K562 (cell line): ENCODE measurements at regions not wholly inside any gene's neighbourhood (a gene's known extent, or its start where the extent isn't known, plus 50 kb on each side); places are given as distances from the start of the nearest gene placed in this dataset.

Source experiments
- ATAC-seq: fragments of 200-7000 bp; cut with Tn5 transposase; 3 replicates; pipeline ENCODE4 v1.9.1; 2020; ENCODE audit warnings: moderate library complexity
- BruUV-seq: library from RNA; stranded (reverse); fragments of 400-500 nt; replicated peaks from 2 replicates; lab custom pipeline; 2021; lab: Mats Ljungman, UMichigan
- CTCF ChIA-PET: fragments of 300-600 bp; formaldehyde crosslinking; extraction: SDS; loops from one replicate; lab custom pipeline; 2021; ENCODE audit warnings: low intra/inter-chr PET ratio; lab: Yijun Ruan, JAX
- POLR2A ChIA-PET: fragments of 300-600, 350-650 bp; sonication (Branson Sonifier 250); formaldehyde crosslinking; extraction: SDS; loops from one replicate; lab custom pipeline; 2021; ENCODE audit warnings: antibody characterized with exemption, inconsistent platforms; lab: Yijun Ruan, JAX
- DNase-seq, 4 experiments: peaks; one replicate each; pipeline versions ENCODE4 v3.0.0 to v3.0.0-alpha.2; 2011 to 2018; ENCODE audit warnings: low spot score in 3 of 4, mixed read lengths in 3 of 4; ENCODE audit errors: extremely low read depth in 1 of 4
- FAIRE-seq: peaks from 2 replicates; lab custom pipeline; 2011; peaks lifted over from hg19 to GRCh38; lab: Jason Lieb, UNC
- H2AFZ ChIP-seq: 2 replicates; pipeline ENCODE4 v1.6.0; 2011; ENCODE audit warnings: low read depth, low read length, control low read depth, inconsistent platforms
- H3K27ac ChIP-seq: fragments of 200-600 bp; 3 replicates; pipeline ENCODE4 v1.8.0; 2011; ENCODE audit warnings: low read depth, mild to moderate bottlenecking, control low read depth, inconsistent platforms, low read length, moderate library complexity, mixed read lengths; ENCODE audit errors: extremely low read depth
- H3K27me3 ChIP-seq, 2 experiments: fragments of 300-600 bp in 1 of 2; 2 replicates in 1 of 2; 3 replicates in 1 of 2; pipeline versions ENCODE4 v1.6.0 to v1.8.0; 2011; ENCODE audit warnings: inconsistent platforms in 2 of 2, low read length in 2 of 2, mild to moderate bottlenecking in 1 of 2, mixed read lengths in 1 of 2, moderate library complexity in 1 of 2; ENCODE audit not compliant: control insufficient read depth in 2 of 2, insufficient read depth in 2 of 2
- H3K36me3 ChIP-seq: fragments of 300-600 bp; 3 replicates; pipeline ENCODE4 v1.8.0; 2011; ENCODE audit warnings: mild to moderate bottlenecking, low read length, inconsistent platforms; ENCODE audit not compliant: control insufficient read depth, insufficient read depth
- H3K4me1 ChIP-seq, 2 experiments: fragments of 200-600 bp in 1 of 2; replicated peaks in 1 of 2; 2 replicates in 1 of 2; 3 replicates in 1 of 2; pipeline versions ENCODE4 v1.5.1 to v1.8.0; 2011; ENCODE audit warnings: inconsistent platforms in 2 of 2, low read length in 2 of 2, mild to moderate bottlenecking in 1 of 2, mixed read lengths in 1 of 2, moderate library complexity in 1 of 2; ENCODE audit not compliant: control insufficient read depth in 2 of 2, insufficient read depth in 2 of 2
- H3K4me2 ChIP-seq: 2 replicates; pipeline ENCODE4 v1.6.1; 2011; ENCODE audit warnings: low read length, control low read depth, inconsistent platforms, mixed read lengths; ENCODE audit not compliant: insufficient read depth
- H3K4me3 ChIP-seq: fragments of 200-600 bp; sonication (generic), shearing (Covaris generic); 2 replicates; pipeline ENCODE4 v1.5.1; 2016; ENCODE audit warnings: control low read depth, inconsistent platforms
- H3K79me2 ChIP-seq: fragments of 200-600 bp; 3 replicates; pipeline ENCODE4 v1.8.0; 2011; ENCODE audit warnings: low read length, inconsistent platforms; ENCODE audit not compliant: control insufficient read depth, insufficient read depth
- H3K9ac ChIP-seq, 2 experiments: 2 replicates each; pipeline versions ENCODE4 v1.6.0 to v1.6.1; 2011; ENCODE audit warnings: low read depth in 2 of 2, low read length in 2 of 2, control low read depth in 1 of 2, inconsistent platforms in 1 of 2, mild to moderate bottlenecking in 1 of 2, mixed read lengths in 1 of 2; ENCODE audit not compliant: insufficient read depth in 1 of 2
- H3K9me1 ChIP-seq: one replicate; pipeline ENCODE4 v1.6.0; 2011; ENCODE audit warnings: inconsistent platforms, mild to moderate bottlenecking, low read length, moderate library complexity; ENCODE audit not compliant: control insufficient read depth, insufficient read depth
- H3K9me3 ChIP-seq: replicated peaks from 2 replicates; pipeline ENCODE4 v1.5.1; 2011; ENCODE audit warnings: low read depth, low read length, inconsistent platforms; ENCODE audit not compliant: control insufficient read depth, insufficient read depth
- H4K20me1 ChIP-seq: replicated peaks from 2 replicates; pipeline ENCODE4 v1.6.1; 2011; ENCODE audit warnings: low read length, inconsistent platforms, mixed read lengths; ENCODE audit not compliant: control insufficient read depth, insufficient read depth
- GTF2F1 ChIP-seq: IDR thresholded peaks from 2 replicates; pipeline ENCODE4 v1.6.1; 2011; ENCODE audit warnings: low read depth, low read length, improper control_type of control experiment
- HCFC1 ChIP-seq: IDR thresholded peaks from 2 replicates; pipeline ENCODE4 v1.6.1; 2012; ENCODE audit warnings: low read depth, low read length, improper control_type of control experiment
- MAZ ChIP-seq, 2 experiments: fragments of 450-650 bp in 1 of 2; sonication (generic) in 1 of 2; formaldehyde crosslinking; IDR thresholded peaks in 1 of 2; conservative IDR thresholded peaks in 1 of 2; 2 replicates each; pipeline versions ENCODE4 v1.4.0 to v1.5.0; 2020; ENCODE audit warnings: mild to moderate bottlenecking in 1 of 2, missing genetic modification reagents in 1 of 2
- MCM2 ChIP-seq: fragments of 450-650 bp; IDR thresholded peaks from 2 replicates; pipeline ENCODE4 v1.6.1; 2017; ENCODE audit warnings: low read depth, mild to moderate bottlenecking
- POLR2B ChIP-seq: fragments of 450-650 bp; IDR thresholded peaks from 2 replicates; pipeline ENCODE4 v1.6.1; 2018; ENCODE audit warnings: low read depth; ENCODE audit not compliant: partially characterized antibody
- POLR2H ChIP-seq: IDR thresholded peaks from 2 replicates; pipeline ENCODE4 v1.6.1; 2016; ENCODE audit warnings: missing genetic modification characterization, low read depth, mild to moderate bottlenecking, control low read depth, missing compliant biosample characterization, moderate library complexity
- RAD21 ChIP-seq, 2 experiments: fragments of 250-450 bp in 1 of 2; fragments of 450-650 bp in 1 of 2; sonication (Bioruptor Pico) in 1 of 2; formaldehyde crosslinking in 1 of 2; IDR thresholded peaks in 1 of 2; conservative IDR thresholded peaks in 1 of 2; 2 replicates each; pipeline versions ENCODE4 v1.4.0 to v1.8.0; 2020 to 2022; ENCODE audit warnings: mild to moderate bottlenecking in 2 of 2, moderate library complexity in 1 of 2
- SLC30A9 ChIP-seq: fragments of 250-450 bp; sonication (Bioruptor Pico); IDR thresholded peaks from 2 replicates; pipeline ENCODE4 v1.8.0; 2022; ENCODE audit warnings: mild to moderate bottlenecking, moderate library complexity
- SRSF7 ChIP-seq: fragments of 200-400 bp; formaldehyde crosslinking; optimal IDR thresholded peaks from 2 replicates; pipeline ENCODE3; 2017; ENCODE audit warnings: mild to moderate bottlenecking, low read depth, low read length
- TSC22D4 ChIP-seq: fragments of 450-650 bp; IDR thresholded peaks from 2 replicates; pipeline ENCODE4 v1.6.1; 2016; ENCODE audit warnings: missing genetic modification characterization, missing biosample characterization, control low read depth
- XRCC5 ChIP-seq: fragments of 200-400 bp; formaldehyde crosslinking; IDR thresholded peaks from 2 replicates; pipeline ENCODE4 v1.6.1; 2017; ENCODE audit warnings: low read depth, mild to moderate bottlenecking, low read length
- WGBS: fragments of 100-300 bp; shearing (Covaris generic); methylation state at CpG from one replicate; pipeline ENCODE4 v1.1.6; 2016; ENCODE audit warnings: low coverage, mixed read lengths; ENCODE audit not compliant: insufficient coverage; ENCODE audit errors: missing lambda C conversion rate; 5-methylcytosine and 5-hydroxymethylcytosine counted together
- in situ Hi-C: fragments of 300-500 bp; cut with MboI; formaldehyde crosslinking; loops from 4 replicates; pipeline ENCODE4 v1.15.0; 2018; ENCODE audit warnings: inconsistent platforms, mixed read lengths
- intact Hi-C: fragments of 100-400 bp; cut with micrococcal nuclease; formaldehyde crosslinking; loops from 2 replicates; pipeline ENCODE4 v1.14.2; 2022
- TF ChIP-seq, protein P1 (sequence below), 3 experiments: IDR thresholded peaks in 2 of 3; conservative IDR thresholded peaks in 1 of 3; 2 replicates each; pipeline ENCODE4 v1.5.1; 2011 to 2012; ENCODE audit warnings: low read length in 3 of 3, mild to moderate bottlenecking in 3 of 3, control low read depth in 2 of 3, improper control_type of control experiment in 1 of 3, inconsistent platforms in 1 of 3, low read depth in 1 of 3, mixed read lengths in 1 of 3, moderate library complexity in 1 of 3; ENCODE audit not compliant: insufficient read depth in 2 of 3

DNA sequence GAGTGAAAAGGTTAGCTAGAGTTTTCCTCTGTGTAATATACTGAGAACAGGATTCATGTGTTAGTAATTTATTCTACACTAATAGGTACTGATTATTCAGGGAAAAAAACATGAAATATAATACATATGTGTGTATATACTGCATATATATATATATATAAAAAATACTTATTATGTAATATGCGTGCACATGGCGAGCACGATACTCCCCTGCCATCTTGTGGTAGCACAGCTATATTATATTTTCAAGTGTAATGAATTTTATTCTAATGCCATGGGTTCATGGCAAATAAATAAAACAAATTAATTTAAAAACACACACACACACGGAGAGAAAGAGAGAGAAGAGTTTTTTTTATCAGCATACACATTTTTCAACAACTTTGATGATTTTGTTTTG is 460.6 kb downstream of the KCNJ2 start:
- no peaks in the 10 kb centered on the region for H3K9me3 ChIP-seq
- H3K79me2 ChIP-seq: no peaks in the 10 kb centered on the region
- H3K36me3 ChIP-seq: no peaks in the 10 kb centered on the region
- TF ChIP-seq XRCC5: no peak
- peak; percentile 22 to 30 for TF ChIP-seq RAD21 (CRISPR knock-in tag; conservative IDR thresholded peaks at IDR 0.05 in 1 of 2, IDR thresholded peaks at IDR 0.05 in 1 of 2)
- TF ChIP-seq MAZ (CRISPR knock-in tag; conservative IDR thresholded peaks at IDR 0.05 in 1 of 2, IDR thresholded peaks at IDR 0.05 in 1 of 2): no peak
- TF ChIP-seq TSC22D4: no peak
- no peak for TF ChIP-seq POLR2B
- no peak for TF ChIP-seq SLC30A9 (CRISPR knock-in tag)
- TF ChIP-seq SRSF7: no peak
- TF ChIP-seq, protein P1, sequence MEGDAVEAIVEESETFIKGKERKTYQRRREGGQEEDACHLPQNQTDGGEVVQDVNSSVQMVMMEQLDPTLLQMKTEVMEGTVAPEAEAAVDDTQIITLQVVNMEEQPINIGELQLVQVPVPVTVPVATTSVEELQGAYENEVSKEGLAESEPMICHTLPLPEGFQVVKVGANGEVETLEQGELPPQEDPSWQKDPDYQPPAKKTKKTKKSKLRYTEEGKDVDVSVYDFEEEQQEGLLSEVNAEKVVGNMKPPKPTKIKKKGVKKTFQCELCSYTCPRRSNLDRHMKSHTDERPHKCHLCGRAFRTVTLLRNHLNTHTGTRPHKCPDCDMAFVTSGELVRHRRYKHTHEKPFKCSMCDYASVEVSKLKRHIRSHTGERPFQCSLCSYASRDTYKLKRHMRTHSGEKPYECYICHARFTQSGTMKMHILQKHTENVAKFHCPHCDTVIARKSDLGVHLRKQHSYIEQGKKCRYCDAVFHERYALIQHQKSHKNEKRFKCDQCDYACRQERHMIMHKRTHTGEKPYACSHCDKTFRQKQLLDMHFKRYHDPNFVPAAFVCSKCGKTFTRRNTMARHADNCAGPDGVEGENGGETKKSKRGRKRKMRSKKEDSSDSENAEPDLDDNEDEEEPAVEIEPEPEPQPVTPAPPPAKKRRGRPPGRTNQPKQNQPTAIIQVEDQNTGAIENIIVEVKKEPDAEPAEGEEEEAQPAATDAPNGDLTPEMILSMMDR (IDR thresholded peaks at IDR 0.05 in 2 of 3, conservative IDR thresholded peaks at IDR 0.05 in 1 of 3; ENCODE audit: insufficient read depth in 2 of 3, low read depth in 1 of 3, low read length in 3 of 3): peak in 1 of 3 experiments; percentile 21; a peak in 1 of 6 replicates
- no peak for TF ChIP-seq HCFC1
- TF ChIP-seq MCM2: no peak
- TF ChIP-seq GTF2F1: no peak
- TF ChIP-seq POLR2H: no peak
- no peak overlapping the region for H3K27ac ChIP-seq
- ATAC-seq: no peak
- in situ Hi-C loops: loop anchor here (10.0 kb wide), 1 partner anchor 1905 kb away; no protein-coding TSS in a partner anchor
- no peaks in the 10 kb centered on the region for H3K4me1 ChIP-seq
- BruUV-seq: no TSS peak
- peak in 1 of 4 experiments; percentile 2 for DNase-seq
- no peak overlapping the region for H3K4me3 ChIP-seq
- H3K4me2 ChIP-seq: no peak overlapping the region
- H3K9me1 ChIP-seq: no peaks in the 10 kb centered on the region
- H2AFZ ChIP-seq: no peak overlapping the region
- ChIA-PET POLR2A (no interaction called here), CTCF (no interaction called here)
- no peaks in the 10 kb centered on the region for H3K27me3 ChIP-seq
- H4K20me1 ChIP-seq: no peaks in the 10 kb centered on the region
- intact Hi-C loops: no loop called here
- 0% methylated on average over 4 of the region's 4 CpGs for WGBS
- no peak for FAIRE-seq
- no peak overlapping the region for H3K9ac ChIP-seq
